Sigmoid colon (tissue), 4 donors: ENCODE measurements at regions not wholly inside any gene's neighbourhood (a gene's known extent, or its start where the extent isn't known, plus 50 kb on each side); places are given as distances from the start of the nearest gene placed in this dataset.

Experiments
- POLR2A ChIP-seq, 2 donors: fragments of 450-650 bp; IDR thresholded peaks; one replicate each; pipeline ENCODE4 v1.6.1; 2016; ENCODE audit warnings: antibody characterized with exemption in 2 of 2, mild to moderate bottlenecking in 2 of 2, moderate library complexity in 2 of 2
- POLR2AphosphoS5 ChIP-seq, 4 donors: sonication (generic); formaldehyde crosslinking; IDR thresholded peaks; one replicate each; pipeline ENCODE4 v1.6.1; 2017; ENCODE audit warnings: antibody characterized with exemption in 4 of 4
- TF ChIP-seq, protein P1 (sequence below), 4 experiments: fragments of 450-650 bp in 3 of 4; fragments of 200-600 bp in 1 of 4; IDR thresholded peaks; one replicate each; pipeline ENCODE4 v1.5.1; 2016 to 2019; ENCODE audit warnings: antibody characterized with exemption in 4 of 4, mild to moderate bottlenecking in 3 of 4, moderate library complexity in 2 of 4

DNA sequence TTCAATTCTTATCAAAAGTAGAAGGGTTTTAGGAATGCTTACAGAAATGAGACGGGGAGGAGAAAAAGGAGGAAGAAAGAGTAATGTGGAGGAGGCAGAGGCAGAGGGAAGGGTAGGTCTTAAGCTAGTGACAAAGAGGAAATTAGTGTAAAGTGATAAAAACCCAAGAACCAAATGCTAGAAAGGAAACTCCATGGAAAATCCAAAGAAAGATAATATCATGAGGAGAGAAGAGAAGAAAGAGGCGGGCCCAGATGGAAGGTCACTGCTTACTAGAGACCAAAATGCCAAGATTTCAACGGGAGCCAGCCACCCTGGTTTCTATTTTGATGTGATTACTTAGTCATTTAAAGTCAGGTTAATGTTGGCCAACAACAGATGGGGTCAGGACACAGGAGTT, 68.6 kb upstream of the IL12B start:
- TF ChIP-seq, protein P1, sequence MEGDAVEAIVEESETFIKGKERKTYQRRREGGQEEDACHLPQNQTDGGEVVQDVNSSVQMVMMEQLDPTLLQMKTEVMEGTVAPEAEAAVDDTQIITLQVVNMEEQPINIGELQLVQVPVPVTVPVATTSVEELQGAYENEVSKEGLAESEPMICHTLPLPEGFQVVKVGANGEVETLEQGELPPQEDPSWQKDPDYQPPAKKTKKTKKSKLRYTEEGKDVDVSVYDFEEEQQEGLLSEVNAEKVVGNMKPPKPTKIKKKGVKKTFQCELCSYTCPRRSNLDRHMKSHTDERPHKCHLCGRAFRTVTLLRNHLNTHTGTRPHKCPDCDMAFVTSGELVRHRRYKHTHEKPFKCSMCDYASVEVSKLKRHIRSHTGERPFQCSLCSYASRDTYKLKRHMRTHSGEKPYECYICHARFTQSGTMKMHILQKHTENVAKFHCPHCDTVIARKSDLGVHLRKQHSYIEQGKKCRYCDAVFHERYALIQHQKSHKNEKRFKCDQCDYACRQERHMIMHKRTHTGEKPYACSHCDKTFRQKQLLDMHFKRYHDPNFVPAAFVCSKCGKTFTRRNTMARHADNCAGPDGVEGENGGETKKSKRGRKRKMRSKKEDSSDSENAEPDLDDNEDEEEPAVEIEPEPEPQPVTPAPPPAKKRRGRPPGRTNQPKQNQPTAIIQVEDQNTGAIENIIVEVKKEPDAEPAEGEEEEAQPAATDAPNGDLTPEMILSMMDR (IDR thresholded peaks at IDR 0.05) = no peak
- TF ChIP-seq POLR2A (IDR thresholded peaks at IDR 0.05) (no peak), POLR2AphosphoS5 (IDR thresholded peaks at IDR 0.05) (no peak)
